Breast epithelium (tissue), 3 donors: ENCODE measurements at regions not wholly inside any gene's neighbourhood (a gene's known extent, or its start where the extent isn't known, plus 50 kb on each side); places are given as distances from the start of the nearest gene placed in this dataset.

ENCODE experiments used
- CTCF ChIP-seq, 3 donors: fragments of 450-650 bp; IDR thresholded peaks; one replicate each; pipeline ENCODE4 v1.5.1; 2016 to 2017; ENCODE audit warnings: antibody characterized with exemption in 3 of 3, mild to moderate bottlenecking in 3 of 3, moderate library complexity in 3 of 3
- POLR2A ChIP-seq: fragments of 450-650 bp; IDR thresholded peaks from one replicate; pipeline ENCODE4 v1.6.1; 2016; ENCODE audit warnings: antibody characterized with exemption, mild to moderate bottlenecking, moderate library complexity
- POLR2AphosphoS5 ChIP-seq, 3 donors: sonication (generic); formaldehyde crosslinking; IDR thresholded peaks; one replicate each; pipeline ENCODE4 v1.6.1; 2017; ENCODE audit warnings: antibody characterized with exemption in 3 of 3

- TF ChIP-seq POLR2A (no peak), CTCF (IDR thresholded peaks at IDR 0.05) (no peak), POLR2AphosphoS5 (IDR thresholded peaks at IDR 0.05) (no peak)
Observed at GRCh38 chr10:28217848-28218247, 85.0 kb downstream of the MPP7 start.
